H1 (cell line): ENCODE measurements at regions not wholly inside any gene's neighbourhood (a gene's known extent, or its start where the extent isn't known, plus 50 kb on each side); places are given as distances from the start of the nearest gene placed in this dataset.

Source experiments
- CBX5 ChIP-seq: fragments of 300-800, 300-1000 bp; sonication (generic); IDR thresholded peaks from 2 replicates; pipeline ENCODE4 v1.7.1; 2016; ENCODE audit warnings: antibody characterized with exemption, low read length, low read depth
- CEBPB ChIP-seq: IDR thresholded peaks from 2 replicates; pipeline ENCODE4 v1.6.1; 2012; ENCODE audit warnings: low read depth, low read length
- CTBP2 ChIP-seq: IDR thresholded peaks from 2 replicates; pipeline ENCODE4 v1.7.0; 2011; ENCODE audit warnings: borderline replicate concordance, mild to moderate bottlenecking, moderate library complexity, mixed read lengths, low read length; ENCODE audit not compliant: insufficient read depth, insufficient read length
- JUN ChIP-seq: IDR thresholded peaks from 2 replicates; pipeline ENCODE4 v1.6.1; 2011; ENCODE audit warnings: low read depth, mild to moderate bottlenecking, improper control_type of control experiment, low read length
- NANOG ChIP-seq: IDR thresholded peaks from 2 replicates; pipeline ENCODE4 v1.6.1; 2011; ENCODE audit warnings: low read length, low read depth, mild to moderate bottlenecking, inconsistent platforms; ENCODE audit not compliant: insufficient read depth, poor library complexity, severe bottlenecking
- POLR2A ChIP-seq, 2 experiments: IDR thresholded peaks; 1 replicate in 1 of 2; 2 replicates in 1 of 2; pipeline ENCODE4 v1.6.1; 2011; ENCODE audit warnings: low read depth in 2 of 2, low read length in 2 of 2, mild to moderate bottlenecking in 2 of 2; ENCODE audit errors: control extremely low read depth in 1 of 2
- RNF2 ChIP-seq: fragments of 200-900, 300-1000 bp; sonication (generic); IDR thresholded peaks from 2 replicates; pipeline ENCODE4 v1.7.1; 2016; ENCODE audit warnings: borderline replicate concordance, low read depth, mild to moderate bottlenecking, antibody characterized with exemption, low read length; ENCODE audit not compliant: poor library complexity, severe bottlenecking; ENCODE audit errors: missing control alignments
- SP2 ChIP-seq: IDR thresholded peaks from 2 replicates; pipeline ENCODE4 v1.6.1; 2012; ENCODE audit warnings: mild to moderate bottlenecking, low read length, inconsistent platforms
- TCF12 ChIP-seq: IDR thresholded peaks from 2 replicates; pipeline ENCODE4 v1.6.1; 2011; ENCODE audit warnings: low read depth, mild to moderate bottlenecking, low read length
- YY1 ChIP-seq: IDR thresholded peaks from 2 replicates; pipeline ENCODE4 v1.6.1; 2011; ENCODE audit warnings: low read depth, mild to moderate bottlenecking, low read length
- ZNF274 ChIP-seq: IDR thresholded peaks from 2 replicates; pipeline ENCODE4 v1.7.0; 2012; ENCODE audit warnings: low read length, borderline replicate concordance; ENCODE audit errors: extremely low read depth
- TF ChIP-seq, protein P1 (sequence below): fragments of 300-600 bp; sonication (generic); IDR thresholded peaks from 2 replicates; pipeline ENCODE4 v1.7.1; 2012; ENCODE audit warnings: low read length, moderate library complexity, mild to moderate bottlenecking, inconsistent platforms; ENCODE audit not compliant: insufficient replicate concordance

DNA sequence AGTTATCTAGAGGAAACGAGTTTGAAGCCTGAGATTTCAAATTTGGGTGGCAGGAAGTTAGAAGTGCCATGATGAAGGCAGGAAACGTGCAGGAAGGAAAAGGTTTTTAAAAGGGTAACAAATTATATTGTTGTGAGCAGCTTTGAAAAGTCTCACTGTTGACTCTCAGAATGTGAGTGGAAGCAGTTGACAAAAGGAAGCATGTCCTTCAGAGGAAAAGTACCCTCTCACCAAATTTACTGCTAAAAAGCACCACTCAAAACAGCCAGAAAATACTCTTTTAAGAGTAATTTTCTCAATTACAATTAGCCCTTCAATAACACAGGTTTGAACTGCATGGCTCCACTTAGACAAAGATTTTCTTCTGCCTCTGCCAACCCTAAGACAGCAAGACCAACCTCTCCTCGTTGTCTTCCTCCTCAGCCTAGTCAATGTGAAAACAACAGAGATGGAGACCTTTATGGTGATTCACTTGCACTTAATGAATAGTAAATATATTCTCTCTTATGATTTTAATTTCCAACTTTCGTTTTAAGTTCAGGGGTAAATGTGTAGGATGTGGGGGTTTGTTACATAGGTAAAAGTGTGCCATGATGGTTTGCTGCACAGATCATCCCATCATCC is 117.1 kb upstream of the LIPC start (continued):
- TF ChIP-seq, protein P1, sequence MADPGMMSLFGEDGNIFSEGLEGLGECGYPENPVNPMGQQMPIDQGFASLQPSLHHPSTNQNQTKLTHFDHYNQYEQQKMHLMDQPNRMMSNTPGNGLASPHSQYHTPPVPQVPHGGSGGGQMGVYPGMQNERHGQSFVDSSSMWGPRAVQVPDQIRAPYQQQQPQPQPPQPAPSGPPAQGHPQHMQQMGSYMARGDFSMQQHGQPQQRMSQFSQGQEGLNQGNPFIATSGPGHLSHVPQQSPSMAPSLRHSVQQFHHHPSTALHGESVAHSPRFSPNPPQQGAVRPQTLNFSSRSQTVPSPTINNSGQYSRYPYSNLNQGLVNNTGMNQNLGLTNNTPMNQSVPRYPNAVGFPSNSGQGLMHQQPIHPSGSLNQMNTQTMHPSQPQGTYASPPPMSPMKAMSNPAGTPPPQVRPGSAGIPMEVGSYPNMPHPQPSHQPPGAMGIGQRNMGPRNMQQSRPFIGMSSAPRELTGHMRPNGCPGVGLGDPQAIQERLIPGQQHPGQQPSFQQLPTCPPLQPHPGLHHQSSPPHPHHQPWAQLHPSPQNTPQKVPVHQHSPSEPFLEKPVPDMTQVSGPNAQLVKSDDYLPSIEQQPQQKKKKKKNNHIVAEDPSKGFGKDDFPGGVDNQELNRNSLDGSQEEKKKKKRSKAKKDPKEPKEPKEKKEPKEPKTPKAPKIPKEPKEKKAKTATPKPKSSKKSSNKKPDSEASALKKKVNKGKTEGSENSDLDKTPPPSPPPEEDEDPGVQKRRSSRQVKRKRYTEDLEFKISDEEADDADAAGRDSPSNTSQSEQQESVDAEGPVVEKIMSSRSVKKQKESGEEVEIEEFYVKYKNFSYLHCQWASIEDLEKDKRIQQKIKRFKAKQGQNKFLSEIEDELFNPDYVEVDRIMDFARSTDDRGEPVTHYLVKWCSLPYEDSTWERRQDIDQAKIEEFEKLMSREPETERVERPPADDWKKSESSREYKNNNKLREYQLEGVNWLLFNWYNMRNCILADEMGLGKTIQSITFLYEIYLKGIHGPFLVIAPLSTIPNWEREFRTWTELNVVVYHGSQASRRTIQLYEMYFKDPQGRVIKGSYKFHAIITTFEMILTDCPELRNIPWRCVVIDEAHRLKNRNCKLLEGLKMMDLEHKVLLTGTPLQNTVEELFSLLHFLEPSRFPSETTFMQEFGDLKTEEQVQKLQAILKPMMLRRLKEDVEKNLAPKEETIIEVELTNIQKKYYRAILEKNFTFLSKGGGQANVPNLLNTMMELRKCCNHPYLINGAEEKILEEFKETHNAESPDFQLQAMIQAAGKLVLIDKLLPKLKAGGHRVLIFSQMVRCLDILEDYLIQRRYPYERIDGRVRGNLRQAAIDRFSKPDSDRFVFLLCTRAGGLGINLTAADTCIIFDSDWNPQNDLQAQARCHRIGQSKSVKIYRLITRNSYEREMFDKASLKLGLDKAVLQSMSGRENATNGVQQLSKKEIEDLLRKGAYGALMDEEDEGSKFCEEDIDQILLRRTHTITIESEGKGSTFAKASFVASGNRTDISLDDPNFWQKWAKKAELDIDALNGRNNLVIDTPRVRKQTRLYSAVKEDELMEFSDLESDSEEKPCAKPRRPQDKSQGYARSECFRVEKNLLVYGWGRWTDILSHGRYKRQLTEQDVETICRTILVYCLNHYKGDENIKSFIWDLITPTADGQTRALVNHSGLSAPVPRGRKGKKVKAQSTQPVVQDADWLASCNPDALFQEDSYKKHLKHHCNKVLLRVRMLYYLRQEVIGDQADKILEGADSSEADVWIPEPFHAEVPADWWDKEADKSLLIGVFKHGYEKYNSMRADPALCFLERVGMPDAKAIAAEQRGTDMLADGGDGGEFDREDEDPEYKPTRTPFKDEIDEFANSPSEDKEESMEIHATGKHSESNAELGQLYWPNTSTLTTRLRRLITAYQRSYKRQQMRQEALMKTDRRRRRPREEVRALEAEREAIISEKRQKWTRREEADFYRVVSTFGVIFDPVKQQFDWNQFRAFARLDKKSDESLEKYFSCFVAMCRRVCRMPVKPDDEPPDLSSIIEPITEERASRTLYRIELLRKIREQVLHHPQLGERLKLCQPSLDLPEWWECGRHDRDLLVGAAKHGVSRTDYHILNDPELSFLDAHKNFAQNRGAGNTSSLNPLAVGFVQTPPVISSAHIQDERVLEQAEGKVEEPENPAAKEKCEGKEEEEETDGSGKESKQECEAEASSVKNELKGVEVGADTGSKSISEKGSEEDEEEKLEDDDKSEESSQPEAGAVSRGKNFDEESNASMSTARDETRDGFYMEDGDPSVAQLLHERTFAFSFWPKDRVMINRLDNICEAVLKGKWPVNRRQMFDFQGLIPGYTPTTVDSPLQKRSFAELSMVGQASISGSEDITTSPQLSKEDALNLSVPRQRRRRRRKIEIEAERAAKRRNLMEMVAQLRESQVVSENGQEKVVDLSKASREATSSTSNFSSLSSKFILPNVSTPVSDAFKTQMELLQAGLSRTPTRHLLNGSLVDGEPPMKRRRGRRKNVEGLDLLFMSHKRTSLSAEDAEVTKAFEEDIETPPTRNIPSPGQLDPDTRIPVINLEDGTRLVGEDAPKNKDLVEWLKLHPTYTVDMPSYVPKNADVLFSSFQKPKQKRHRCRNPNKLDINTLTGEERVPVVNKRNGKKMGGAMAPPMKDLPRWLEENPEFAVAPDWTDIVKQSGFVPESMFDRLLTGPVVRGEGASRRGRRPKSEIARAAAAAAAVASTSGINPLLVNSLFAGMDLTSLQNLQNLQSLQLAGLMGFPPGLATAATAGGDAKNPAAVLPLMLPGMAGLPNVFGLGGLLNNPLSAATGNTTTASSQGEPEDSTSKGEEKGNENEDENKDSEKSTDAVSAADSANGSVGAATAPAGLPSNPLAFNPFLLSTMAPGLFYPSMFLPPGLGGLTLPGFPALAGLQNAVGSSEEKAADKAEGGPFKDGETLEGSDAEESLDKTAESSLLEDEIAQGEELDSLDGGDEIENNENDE: no peak
- TF ChIP-seq POLR2A (IDR thresholded peaks at IDR 0.05; ENCODE audit: control extremely low read depth in 1 of 2, low read depth in 2 of 2, low read length in 2 of 2): no peak
- TF ChIP-seq CEBPB: no peak
- no peak for TF ChIP-seq TCF12
- no peak for TF ChIP-seq NANOG
- no peak for TF ChIP-seq SP2
- TF ChIP-seq JUN: no peak
- no peak for TF ChIP-seq YY1
- TF ChIP-seq ZNF274: no peak
- no peak for TF ChIP-seq RNF2
- TF ChIP-seq CTBP2: no peak
- no peak for TF ChIP-seq CBX5
